Activated CD8-positive, alpha-beta memory T cell treated with anti-CD3 and anti-CD28 coated beads for 4 hours (primary cell): ENCODE measurements at regions not wholly inside any gene's neighbourhood (a gene's known extent, or its start where the extent isn't known, plus 50 kb on each side); places are given as distances from the start of the nearest gene placed in this dataset.
"Not testable (repeated sequence)": the region's sequence is repeated elsewhere in the genome, so short reads cannot be mapped to it uniquely, and the experiment has no call there.

Experiments used
- DNase-seq, 2 donors: peaks; one replicate each; pipeline ENCODE4 v3.0.0-alpha.2; 2020; ENCODE audit warnings: low read depth in 2 of 2

GRCh38 chr7:131802195-131802864 lies 245.9 kb upstream of the PODXL start:
- no peak for DNase-seq

- DNase-seq: no peak
These were observed 244.1 kb upstream of the PODXL start for GRCh38 chr7:131800531-131800930.

- no peak for DNase-seq
These were observed 243.6 kb upstream of the PODXL start for GRCh38 chr7:131800008-131800407.

- DNase-seq: no peak
These were observed 241.4 kb upstream of the PODXL start for GRCh38 chr7:131797841-131798240.

GRCh38 chr7:131795400-131795799 lies 239.0 kb upstream of the PODXL start:
- DNase-seq: no peak

- DNase-seq: no peak
These were observed 235.9 kb upstream of the PODXL start for GRCh38 chr7:131792311-131792710.

GRCh38 chr7:131787101-131787500 lies 230.7 kb upstream of the PODXL start:
- no peak for DNase-seq

- no peak for DNase-seq
These were observed 229.8 kb upstream of the PODXL start for GRCh38 chr7:131786204-131786603.

GRCh38 chr7:131778601-131779000 lies 222.2 kb upstream of the PODXL start:
- DNase-seq: no peak

- no peak for DNase-seq
These were observed 218.2 kb upstream of the PODXL start for GRCh38 chr7:131774419-131775220.

- no peak for DNase-seq
These were observed 217.0 kb upstream of the PODXL start for GRCh38 chr7:131773413-131773812.

GRCh38 chr7:131769241-131769640 lies 212.8 kb upstream of the PODXL start:
- DNase-seq: no peak

- no peak for DNase-seq
These were observed 211.2 kb upstream of the PODXL start for GRCh38 chr7:131767591-131767990.

- no peak for DNase-seq
These were observed 209.1 kb upstream of the PODXL start for GRCh38 chr7:131765575-131765974.

- DNase-seq: no peak
These were observed 207.8 kb upstream of the PODXL start for GRCh38 chr7:131764143-131764775.

GRCh38 chr7:131762753-131763152 lies 206.3 kb upstream of the PODXL start:
- DNase-seq: no peak

GRCh38 chr7:131755801-131756200 lies 199.4 kb upstream of the PODXL start:
- DNase-seq: not testable (repeated sequence)

- DNase-seq: no peak
These were observed 197.3 kb upstream of the PODXL start for GRCh38 chr7:131753620-131754222.

- DNase-seq: no peak
These were observed 191.3 kb upstream of the PODXL start for GRCh38 chr7:131747658-131748232.

- no peak for DNase-seq
These were observed 189.2 kb upstream of the PODXL start for GRCh38 chr7:131745390-131746248.

GRCh38 chr7:131741446-131741845 lies 185.0 kb upstream of the PODXL start:
- DNase-seq: no peak
